Esophagus muscularis mucosa (tissue), 2 donors: ENCODE measurements at regions not wholly inside any gene's neighbourhood (a gene's known extent, or its start where the extent isn't known, plus 50 kb on each side); places are given as distances from the start of the nearest gene placed in this dataset.

Experiments used
- POLR2A ChIP-seq: fragments of 450-650 bp; IDR thresholded peaks from one replicate; pipeline ENCODE4 v1.6.1; 2017; ENCODE audit warnings: antibody characterized with exemption, moderate library complexity, mild to moderate bottlenecking, low read depth
- POLR2AphosphoS5 ChIP-seq, 2 donors: sonication (generic); formaldehyde crosslinking; IDR thresholded peaks; one replicate each; pipeline ENCODE4 v1.6.1; 2017; ENCODE audit warnings: antibody characterized with exemption in 2 of 2

DNA sequence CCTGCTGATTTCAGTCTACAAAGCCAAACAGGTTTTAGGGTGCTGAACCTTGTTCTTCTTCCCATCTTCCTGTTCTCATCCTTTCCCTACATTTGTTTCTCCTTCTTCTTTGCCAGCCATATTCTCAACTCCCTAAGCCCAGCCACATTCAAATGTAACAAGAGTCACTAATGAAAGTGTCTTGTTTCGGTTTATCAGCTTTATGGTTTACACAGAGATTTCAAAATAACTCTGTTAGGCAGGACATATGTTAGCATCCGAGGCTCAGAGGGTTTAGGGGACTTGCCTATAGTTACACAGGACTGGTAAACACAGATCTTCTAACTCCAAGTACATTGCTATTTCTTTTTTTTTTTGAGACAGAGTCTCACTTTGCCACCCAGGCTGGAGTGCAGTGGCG lies 61.3 kb downstream of the NDUFS5 start:
- TF ChIP-seq POLR2A (no peak), POLR2AphosphoS5 (IDR thresholded peaks at IDR 0.05) (no peak)
